ENCODE measurements at regions not wholly inside any gene's neighbourhood (a gene's known extent, or its start where the extent isn't known, plus 50 kb on each side); places are given as distances from the start of the nearest gene placed in this dataset.

- no peak overlapping the region for H2AFZ ChIP-seq
- no peaks in the 10 kb centered on the region for H3K36me3 ChIP-seq (ENCODE audit: control insufficient read depth, insufficient read depth, low read length)
- no peaks in the 10 kb centered on the region for H3K9me3 ChIP-seq (ENCODE audit: control insufficient read depth, low read length)
- H3K4me3 ChIP-seq (ENCODE audit: low read depth, low read length) = no peak overlapping the region
- no peaks in the 10 kb centered on the region for H3K4me1 ChIP-seq
- no peak overlapping the region for H3K4me2 ChIP-seq (ENCODE audit: low read length)
- no peaks in the 10 kb centered on the region for H3K27me3 ChIP-seq (ENCODE audit: control insufficient read depth, insufficient read depth, low read length)
- H3K79me2 ChIP-seq = no peaks in the 10 kb centered on the region
- no peak for TF ChIP-seq CTCF (IDR thresholded peaks at IDR 0.05)
- H3K27ac ChIP-seq = no peak overlapping the region
- H3K9ac ChIP-seq = no peak overlapping the region
Measured at GRCh38 chr15:69895202-69895601, 202.5 kb downstream of the TLE3 start.

- H3K4me2 ChIP-seq (ENCODE audit: low read length) = no peak overlapping the region
- no peaks in the 10 kb centered on the region for H3K4me1 ChIP-seq
- H3K27me3 ChIP-seq (ENCODE audit: control insufficient read depth, insufficient read depth, low read length) = no peaks in the 10 kb centered on the region
- no peak overlapping the region for H2AFZ ChIP-seq
- no peaks in the 10 kb centered on the region for H3K36me3 ChIP-seq (ENCODE audit: control insufficient read depth, insufficient read depth, low read length)
- no peak for TF ChIP-seq CTCF (IDR thresholded peaks at IDR 0.05)
- no peak overlapping the region for H3K4me3 ChIP-seq (ENCODE audit: low read depth, low read length)
- no peak overlapping the region for H3K9ac ChIP-seq
- H3K9me3 ChIP-seq (ENCODE audit: control insufficient read depth, low read length) = no peaks in the 10 kb centered on the region
- H3K79me2 ChIP-seq = no peaks in the 10 kb centered on the region
- H3K27ac ChIP-seq = no peak overlapping the region
Measured at GRCh38 chr15:69896606-69897005, 201.1 kb downstream of the TLE3 start.

- no peaks in the 10 kb centered on the region for H3K27me3 ChIP-seq (ENCODE audit: control insufficient read depth, insufficient read depth, low read length)
- H3K4me3 ChIP-seq (ENCODE audit: low read depth, low read length) = no peak overlapping the region
- no peaks in the 10 kb centered on the region for H3K79me2 ChIP-seq
- H3K9ac ChIP-seq = no peak overlapping the region
- H3K36me3 ChIP-seq (ENCODE audit: control insufficient read depth, insufficient read depth, low read length) = no peaks in the 10 kb centered on the region
- no peaks in the 10 kb centered on the region for H3K9me3 ChIP-seq (ENCODE audit: control insufficient read depth, low read length)
- H2AFZ ChIP-seq = no peak overlapping the region
- no peak for TF ChIP-seq CTCF (IDR thresholded peaks at IDR 0.05)
- H3K27ac ChIP-seq = no peak overlapping the region
- no peak overlapping the region for H3K4me2 ChIP-seq (ENCODE audit: low read length)
- H3K4me1 ChIP-seq = no peaks in the 10 kb centered on the region
Measured at GRCh38 chr15:69897061-69897460, 200.7 kb downstream of the TLE3 start.

GRCh38 chr15:69897471-69898237 lies 200.1 kb downstream of the TLE3 start:
- Histone ChIP-seq H3K9me3 (ENCODE audit: control insufficient read depth, low read length) (no peaks in the 10 kb centered on the region), H3K4me3 (ENCODE audit: low read depth, low read length) (no peak overlapping the region), H3K4me1 (no peaks in the 10 kb centered on the region), H3K27me3 (ENCODE audit: control insufficient read depth, insufficient read depth, low read length) (no peaks in the 10 kb centered on the region), H3K27ac (no peak overlapping the region), H3K36me3 (ENCODE audit: control insufficient read depth, insufficient read depth, low read length) (no peaks in the 10 kb centered on the region), H3K4me2 (ENCODE audit: low read length) (no peak overlapping the region), H3K9ac (no peak overlapping the region), H2AFZ (no peak overlapping the region), H3K79me2 (no peaks in the 10 kb centered on the region)
- TF ChIP-seq CTCF (IDR thresholded peaks at IDR 0.05) = no peak

DNA sequence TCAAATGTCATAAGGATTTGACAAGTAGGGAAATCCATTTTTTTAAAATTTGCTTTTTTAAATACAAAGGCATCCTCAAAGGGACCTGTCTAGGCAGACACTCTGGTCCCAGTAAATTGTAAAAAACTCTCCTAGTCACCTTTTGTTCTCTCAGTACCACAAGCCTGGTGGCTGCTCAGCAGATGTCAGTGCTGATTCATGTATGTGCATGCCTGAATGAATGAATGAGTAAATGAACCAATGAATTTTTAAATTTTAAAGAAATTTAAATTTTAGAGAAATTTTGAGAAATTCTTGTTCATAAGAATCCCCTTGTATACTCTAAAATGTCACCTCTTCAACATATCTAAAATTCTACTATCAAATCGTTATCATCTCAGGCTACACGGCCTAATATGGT lies 199.5 kb downstream of the TLE3 start:
- Histone ChIP-seq H3K36me3 (ENCODE audit: control insufficient read depth, insufficient read depth, low read length) (no peaks in the 10 kb centered on the region), H3K27me3 (ENCODE audit: control insufficient read depth, insufficient read depth, low read length) (no peaks in the 10 kb centered on the region)

More for the DNA sequence above, 199.5 kb downstream of the TLE3 start:
- H3K4me3 ChIP-seq (ENCODE audit: low read depth, low read length) = no peak overlapping the region
- H3K79me2 ChIP-seq = no peaks in the 10 kb centered on the region
- no peak overlapping the region for H3K27ac ChIP-seq
- H2AFZ ChIP-seq = no peak overlapping the region
- no peaks in the 10 kb centered on the region for H3K4me1 ChIP-seq
- H3K9ac ChIP-seq = no peak overlapping the region
- no peak overlapping the region for H3K4me2 ChIP-seq (ENCODE audit: low read length)
- no peaks in the 10 kb centered on the region for H3K9me3 ChIP-seq (ENCODE audit: control insufficient read depth, low read length)
- TF ChIP-seq CTCF (IDR thresholded peaks at IDR 0.05) = no peak
